ENCODE measurements at regions not wholly inside any gene's neighbourhood (a gene's known extent, or its start where the extent isn't known, plus 50 kb on each side); places are given as distances from the start of the nearest gene placed in this dataset.
"Not testable (repeated sequence)": the region's sequence is repeated elsewhere in the genome, so short reads cannot be mapped to it uniquely, and the experiment has no call there.

DNA sequence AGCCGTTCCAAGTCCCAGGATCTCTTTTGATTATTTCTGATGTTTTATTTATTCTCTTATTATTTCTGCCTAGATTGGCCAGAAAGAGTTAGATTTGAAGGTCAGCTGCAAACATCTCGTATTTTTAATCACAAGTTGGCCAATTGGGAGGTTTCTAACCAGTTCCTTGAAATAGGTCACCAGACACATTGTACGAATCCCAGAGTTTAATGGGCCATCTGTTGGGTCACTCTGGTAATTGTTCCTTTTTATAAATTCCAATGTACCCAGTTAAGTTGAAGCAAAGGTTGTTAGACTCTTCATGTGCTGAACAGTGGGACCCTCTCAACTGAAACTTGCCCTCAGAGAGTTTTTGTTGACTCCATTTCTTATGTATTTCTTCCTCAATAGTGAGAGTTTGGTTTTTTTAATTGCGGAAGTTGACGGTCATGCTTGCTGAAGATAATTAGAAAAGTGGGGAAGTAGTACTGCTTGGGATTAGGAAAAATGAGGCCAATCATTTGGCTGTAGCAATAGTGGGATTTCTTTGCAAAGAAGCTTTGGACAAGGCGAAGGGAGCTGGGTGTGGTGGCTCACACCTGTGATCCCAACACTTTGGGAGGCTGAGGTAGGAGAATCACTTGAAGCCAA is 382.7 kb upstream of the RGS6 start:
- no peak for DNase-seq

DNA sequence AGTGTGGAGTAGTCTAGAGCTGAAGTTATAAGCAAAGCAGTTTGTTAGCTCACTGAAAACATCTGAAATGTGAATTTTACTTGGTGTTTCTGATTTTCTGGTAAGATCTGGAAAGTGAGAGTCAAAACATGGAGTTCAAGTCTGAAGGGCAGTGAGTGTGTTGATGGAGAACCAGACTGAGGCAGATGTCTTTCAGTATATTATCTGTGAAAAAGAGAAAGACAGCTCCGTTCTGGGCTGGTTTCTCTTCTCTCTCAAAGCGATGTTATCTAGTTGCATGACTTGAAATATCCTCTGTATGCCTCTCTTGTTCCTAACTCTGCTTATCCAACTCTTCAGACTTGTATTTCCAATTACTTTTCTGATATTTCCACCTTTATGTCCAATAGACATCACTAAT is 381.9 kb upstream of the RGS6 start:
- DNase-seq = no peak

DNA sequence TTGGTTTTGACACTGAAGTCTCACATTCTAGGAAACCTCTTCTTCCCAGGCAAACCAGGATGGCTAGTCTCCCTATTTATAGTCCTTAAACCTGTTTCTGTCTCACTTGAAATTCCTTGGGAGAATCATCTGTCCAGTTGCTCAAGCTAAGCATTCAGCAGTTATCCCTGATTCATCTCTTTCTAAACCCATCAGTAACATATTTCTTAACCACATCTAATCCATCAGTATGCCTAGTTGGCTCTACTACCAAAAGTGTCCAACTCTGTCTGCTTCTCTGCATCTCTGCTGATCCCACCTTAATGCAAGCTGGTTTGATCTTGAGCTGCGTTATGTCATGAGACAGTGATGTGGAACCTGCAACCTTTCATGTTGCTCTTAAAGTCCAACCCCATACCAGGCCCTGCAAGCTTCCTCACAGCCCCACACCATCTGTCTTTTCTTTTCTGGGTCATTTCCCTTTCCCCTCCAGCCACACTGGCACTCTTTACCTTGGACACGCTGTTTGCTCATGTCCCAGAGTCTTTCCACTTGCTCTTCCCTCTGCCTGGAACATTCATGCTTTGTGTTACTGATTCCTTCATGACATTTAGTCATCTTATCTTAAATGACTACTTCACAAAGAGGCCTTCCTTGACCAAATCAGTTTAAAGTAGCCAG is 380.8 kb upstream of the RGS6 start:
- no peak for DNase-seq

DNA sequence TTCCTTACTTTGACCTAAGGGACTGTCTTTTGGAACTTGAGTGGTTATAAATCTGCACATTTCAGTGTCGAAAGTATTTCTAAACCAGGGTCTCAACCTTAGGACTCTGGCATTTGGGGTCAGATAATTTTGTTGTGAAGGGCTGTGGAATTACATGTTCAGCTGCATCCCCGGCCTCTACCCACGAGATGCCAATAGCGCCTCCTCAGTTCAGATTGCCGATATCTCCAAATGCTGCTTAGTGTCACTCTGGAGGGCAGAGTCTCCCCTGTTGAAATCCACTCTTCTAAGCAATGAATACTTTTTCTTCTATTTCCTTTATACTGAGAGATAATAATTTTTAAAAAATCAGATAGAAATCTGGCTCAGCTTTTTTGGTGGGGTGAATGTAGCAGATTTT is 379.4 kb upstream of the RGS6 start:
- no peak for DNase-seq

DNA sequence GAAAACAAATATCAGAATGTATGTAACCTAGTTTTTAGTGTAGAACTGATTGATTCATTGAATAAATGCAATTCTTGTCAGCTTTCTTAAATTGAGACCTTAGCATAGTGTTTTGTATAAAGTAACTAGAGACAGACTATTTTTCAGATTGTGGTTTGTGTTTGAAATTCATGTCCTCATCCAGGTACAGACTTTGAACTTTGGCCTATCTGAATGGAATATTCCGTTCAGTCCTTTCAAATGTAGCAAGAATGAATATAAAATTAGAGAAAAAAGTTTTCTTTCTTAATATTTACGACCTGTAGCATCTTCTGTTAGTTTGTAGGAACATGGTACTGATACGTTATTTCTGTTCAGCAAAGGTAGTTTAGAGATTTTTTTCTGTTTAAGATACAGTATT is 378.4 kb upstream of the RGS6 start:
- DNase-seq = no peak

DNA sequence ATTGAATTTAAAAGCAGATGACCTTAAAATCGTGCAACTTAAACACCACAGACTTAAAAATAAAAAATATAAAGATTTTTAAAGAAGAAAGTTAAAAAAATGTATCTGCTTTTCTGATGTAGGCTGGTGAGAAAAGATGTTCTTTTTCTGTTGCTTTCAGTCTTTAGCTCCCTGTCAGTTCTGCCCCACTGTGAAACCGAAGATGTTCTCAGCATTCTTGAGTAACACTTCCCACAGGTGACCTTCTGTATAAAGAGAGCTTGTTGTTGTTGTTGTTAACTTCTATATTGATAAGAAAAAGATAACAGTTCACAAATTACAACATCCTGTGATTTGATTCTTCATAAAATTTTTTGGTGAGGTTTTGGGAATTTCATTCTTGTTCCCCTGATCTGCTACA is 377.9 kb upstream of the RGS6 start:
- no peak for DNase-seq

DNA sequence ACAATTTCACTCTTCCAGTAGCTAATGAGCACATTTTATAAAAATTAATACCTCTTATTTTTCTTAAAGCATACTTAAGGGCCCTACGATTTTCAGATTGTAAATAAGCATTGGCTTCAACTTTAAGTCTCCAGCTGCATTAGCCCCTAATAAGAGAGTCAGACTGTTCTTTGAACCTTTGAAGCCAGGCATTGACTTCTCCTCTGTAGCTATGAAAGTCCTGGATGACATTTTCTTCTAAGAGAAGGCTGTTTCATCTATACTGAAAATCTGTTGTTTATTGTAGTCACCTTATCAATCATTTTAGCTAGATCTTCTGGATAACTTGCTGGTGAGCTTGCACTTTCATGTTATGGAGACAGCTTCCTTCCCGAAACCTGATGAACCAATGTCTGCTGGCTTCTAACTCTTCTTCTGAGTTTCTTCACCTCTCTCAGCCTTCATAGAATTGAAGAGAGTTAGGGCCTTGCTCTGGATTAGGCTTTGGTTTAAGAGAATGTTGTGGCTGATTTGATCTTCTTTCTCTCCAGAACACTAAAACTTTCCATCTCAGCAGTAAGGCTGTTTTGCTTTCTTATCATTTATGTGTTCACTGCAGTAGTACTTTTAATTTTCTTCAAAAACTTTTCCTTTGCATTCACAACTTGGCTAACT is 377.1 kb upstream of the RGS6 start:
- DNase-seq = no peak

DNA sequence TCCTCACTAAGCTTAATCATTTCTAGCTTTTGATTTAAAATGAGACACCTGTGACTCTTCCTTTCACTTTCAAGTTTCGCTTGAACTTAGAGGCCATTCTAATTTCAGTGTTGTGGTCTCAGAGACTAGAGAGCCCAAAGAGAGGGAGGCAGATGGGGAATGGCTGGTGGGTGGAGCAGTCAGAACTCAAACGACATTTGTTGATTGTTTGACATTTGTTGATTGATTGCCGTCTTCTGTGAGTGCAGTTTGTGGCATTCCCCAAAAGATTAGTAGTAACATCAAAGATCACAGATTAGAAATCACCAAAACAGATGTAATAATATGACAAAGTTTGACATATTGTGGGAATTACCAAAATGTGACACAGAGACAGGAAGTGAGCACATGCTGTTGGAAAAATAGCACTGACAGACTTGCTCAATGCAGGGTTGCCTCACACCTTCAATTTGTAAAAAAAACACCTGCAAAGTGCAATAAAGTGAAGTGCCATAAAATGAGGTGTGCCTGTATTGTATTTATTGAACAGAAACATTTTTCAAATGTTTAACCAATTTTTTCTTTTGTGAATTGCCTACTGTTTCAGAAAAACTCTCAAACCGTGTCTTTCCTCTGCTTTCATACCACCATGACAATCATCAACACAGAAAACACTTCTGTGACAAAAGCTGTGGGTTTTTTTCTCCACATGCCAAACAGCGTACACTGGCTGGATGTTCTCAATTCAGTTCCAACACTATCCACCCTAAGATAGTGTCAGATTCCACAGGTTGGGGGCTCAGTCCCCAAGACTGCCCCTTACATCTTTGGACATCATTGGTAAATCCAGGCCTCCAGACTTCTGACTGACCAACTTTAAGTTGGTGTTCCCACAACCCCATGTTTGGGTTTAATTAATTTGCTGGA is 376.3 kb upstream of the RGS6 start:
- peak; percentile 50 for DNase-seq

DNA sequence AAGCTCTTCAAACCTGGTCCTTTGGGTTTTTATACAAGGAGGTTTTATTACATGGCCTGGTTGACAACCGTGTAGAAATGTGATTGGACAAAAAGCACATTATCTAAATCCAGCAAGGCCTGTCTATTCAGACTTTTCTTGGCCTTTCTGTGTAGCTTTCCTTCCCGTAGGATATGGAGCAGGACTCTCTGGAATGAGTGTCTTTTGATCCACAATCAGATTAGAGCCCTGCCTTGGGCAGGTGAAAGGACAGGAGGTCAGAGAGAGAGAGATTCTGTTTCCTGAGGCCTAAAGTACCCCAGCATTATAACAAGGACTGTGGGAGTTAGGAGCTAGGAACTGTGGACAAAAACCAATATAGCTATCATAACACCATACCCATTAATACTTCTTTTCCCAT is 375.5 kb upstream of the RGS6 start:
- no peak for DNase-seq

DNA sequence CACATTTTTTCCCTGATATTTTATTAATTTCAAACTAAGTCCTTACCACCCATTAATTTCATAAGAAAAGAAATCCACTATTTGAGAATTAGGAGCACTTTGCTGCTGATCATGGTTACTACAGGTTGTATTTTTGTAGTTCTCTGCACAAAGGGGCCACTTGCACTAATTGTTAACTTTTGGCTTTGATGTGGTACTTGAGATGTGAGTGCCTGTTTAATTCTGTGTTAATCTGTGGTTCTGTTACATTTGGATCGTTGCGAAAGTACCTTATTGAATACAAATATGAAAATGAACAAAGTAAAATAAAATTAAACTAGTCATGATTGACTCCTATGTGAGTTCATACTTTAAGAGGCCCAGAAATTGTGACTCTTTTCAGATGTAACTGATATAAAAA is 374.9 kb upstream of the RGS6 start:
- no peak for DNase-seq

DNA sequence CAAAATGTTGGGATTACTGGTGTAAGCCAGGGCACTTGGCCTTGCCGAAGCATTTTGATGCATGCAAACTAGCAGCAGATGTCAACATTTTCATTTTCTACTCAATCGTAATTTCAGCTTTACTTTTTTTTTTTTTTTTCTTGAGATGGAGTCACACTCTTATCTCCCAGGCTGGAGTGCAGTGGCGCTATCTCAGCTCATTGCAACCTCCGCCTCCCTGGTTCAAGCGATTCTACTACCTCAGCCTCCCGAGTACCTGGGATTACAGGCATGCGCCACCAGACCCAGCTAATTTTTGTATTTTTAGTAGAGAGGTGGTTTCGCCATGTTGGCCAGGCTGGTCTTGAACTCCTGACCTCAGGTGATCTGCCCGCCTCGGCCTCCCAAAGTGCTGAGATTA is 373.3 kb upstream of the RGS6 start:
- not testable (repeated sequence) for DNase-seq

DNA sequence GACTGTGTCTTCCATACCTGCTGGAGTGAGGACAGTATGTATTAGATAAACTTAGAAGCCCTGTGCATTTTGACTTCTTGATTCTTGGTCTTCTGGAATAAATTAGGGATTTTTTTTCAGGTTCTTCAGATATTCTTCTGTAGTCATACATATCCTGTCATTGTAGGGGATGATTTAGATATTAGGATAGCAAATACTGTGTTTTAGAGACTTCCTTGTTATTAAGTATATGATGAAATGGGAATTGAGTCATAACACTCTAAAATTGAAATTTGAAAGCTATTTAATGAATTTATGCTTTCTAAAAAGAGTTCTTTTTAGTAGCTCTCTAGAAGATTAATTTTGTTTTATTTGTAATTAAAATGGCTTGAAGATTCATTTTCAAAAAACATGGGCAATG is 371.5 kb upstream of the RGS6 start:
- no peak for DNase-seq

DNA sequence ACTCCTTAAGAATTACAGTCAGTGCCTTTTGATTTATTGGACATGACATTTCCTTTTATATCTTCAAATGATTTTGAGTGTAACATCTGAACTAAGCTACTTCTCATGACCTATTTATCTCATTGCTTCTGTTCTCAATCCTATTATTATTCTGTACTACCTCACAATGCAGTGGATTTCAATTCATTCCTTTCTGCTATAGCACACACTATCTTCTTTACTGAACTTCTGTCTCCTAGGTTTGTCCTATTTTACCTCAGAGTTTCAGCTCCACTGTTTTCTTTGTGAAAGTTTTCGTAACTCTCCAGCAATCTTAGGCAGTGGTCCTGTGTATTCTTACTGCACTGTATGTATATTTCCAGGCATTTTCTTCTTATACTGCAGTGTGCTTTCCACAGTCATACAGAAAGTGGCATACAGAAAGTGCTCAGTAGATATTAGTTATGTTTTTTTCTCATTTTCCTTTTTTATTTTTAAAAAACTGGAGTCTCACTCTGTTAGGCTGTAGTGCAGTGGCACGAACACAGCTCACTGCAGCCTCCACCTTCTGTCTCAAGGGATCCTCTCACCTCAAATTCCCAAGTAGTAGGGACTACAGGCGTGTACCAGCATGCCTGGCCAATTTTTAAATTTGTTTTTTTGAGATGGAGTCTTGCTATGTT is 368.6 kb upstream of the RGS6 start:
- DNase-seq = no peak

DNA sequence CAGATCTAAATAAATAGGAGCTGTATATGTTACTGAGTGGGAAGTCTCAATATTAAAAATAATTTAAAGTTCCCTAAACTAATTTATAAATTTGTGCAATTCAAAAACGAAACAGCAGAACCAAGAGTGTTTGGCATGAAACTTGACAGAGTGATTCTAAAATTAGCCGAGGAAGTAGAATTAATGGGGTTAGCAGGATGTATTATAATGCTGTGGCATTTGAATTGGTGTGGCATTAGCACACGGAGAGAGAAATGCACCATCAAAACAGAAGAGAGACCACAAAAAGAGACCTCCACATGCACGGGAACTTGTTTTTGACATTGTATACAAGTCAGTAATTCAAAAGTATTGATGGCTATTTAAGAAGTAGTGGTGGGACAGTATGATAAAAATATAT is 366.0 kb upstream of the RGS6 start:
- no peak for DNase-seq

DNA sequence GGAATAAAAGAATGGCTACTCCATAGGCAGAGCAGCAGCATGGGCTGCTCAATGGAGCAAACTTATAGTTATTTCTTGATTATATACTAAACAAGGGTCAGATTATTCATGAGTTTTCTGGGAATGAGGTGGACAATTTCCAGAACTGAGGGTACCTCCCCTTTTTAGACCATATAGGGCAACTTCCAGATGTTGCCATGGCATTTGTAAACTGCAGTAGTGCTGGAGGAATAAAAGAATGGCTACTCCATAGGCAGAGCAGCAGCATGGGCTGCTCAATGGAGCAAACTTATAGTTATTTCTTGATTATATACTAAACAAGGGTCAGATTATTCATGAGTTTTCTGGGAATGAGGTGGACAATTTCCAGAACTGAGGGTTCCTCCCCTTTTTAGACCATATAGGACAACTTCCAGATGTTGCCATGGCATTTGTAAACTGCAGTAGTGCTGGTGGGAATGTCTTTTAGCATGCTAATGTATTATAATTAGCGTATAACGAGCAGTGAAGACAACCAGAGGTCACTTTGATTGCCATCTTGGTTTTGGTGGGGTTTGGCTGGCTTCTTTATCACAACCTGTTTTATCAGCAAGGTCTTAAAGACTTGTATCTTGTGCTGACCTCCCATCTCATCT is 364.6 kb upstream of the RGS6 start:
- not testable (repeated sequence) for DNase-seq

DNA sequence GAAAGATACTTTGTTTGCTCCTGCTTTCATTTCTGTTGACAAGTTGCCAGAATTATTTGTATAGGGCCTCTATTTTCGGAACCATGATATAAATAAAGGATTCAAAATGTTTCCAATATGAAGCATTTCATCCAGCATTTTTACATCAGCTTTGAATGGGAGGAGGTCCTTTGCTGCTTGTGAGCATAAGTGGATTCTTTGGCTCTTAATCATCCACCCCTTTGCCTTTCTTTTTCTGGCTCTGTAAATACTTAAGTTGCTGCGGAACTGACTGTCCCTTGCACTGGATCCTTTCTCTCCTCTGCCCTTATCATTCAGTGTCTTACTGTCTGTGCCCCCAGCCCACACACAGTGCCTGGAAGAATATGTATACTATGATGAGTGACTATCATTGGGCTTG is 357.3 kb upstream of the RGS6 start:
- DNase-seq = no peak

DNA sequence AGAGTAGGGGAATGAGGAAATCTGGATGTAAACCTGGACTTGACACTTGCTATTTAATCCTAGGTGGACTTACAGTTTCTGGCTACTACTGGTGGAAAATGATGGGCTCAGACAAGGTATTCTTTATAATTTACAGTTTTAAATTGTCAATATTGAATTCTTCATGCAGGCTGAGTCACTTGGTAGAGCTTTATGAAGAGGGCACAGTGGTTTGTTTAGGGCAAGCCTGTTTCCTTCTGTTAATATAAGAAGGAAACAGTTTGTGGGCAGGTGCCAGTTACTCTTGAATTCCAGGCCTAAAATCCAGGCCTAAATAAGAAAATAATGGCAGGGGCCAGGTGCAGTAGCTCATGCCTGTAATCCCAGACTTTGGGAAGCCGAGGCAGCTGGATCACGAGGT is 355.8 kb upstream of the RGS6 start:
- DNase-seq = no peak

DNA sequence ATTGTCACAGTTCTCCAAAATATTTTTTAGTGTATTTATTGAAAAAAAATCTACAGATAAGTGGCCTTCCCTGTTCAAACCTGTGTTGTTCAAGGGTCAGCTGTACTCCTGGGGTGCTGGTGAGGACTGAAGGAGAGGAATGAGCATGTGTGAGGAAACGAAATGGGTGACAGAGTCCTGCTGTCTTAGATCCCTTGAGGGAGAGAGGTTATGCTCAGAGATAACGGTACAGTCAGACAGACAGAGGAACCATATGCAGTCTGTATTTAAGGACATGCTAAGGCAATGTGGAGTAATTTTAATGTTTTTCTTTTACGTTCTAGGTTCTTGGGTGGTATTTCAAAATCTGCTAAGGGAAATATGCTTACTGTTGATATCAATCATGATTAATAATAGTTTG is 352.9 kb upstream of the RGS6 start:
- no peak for DNase-seq

DNA sequence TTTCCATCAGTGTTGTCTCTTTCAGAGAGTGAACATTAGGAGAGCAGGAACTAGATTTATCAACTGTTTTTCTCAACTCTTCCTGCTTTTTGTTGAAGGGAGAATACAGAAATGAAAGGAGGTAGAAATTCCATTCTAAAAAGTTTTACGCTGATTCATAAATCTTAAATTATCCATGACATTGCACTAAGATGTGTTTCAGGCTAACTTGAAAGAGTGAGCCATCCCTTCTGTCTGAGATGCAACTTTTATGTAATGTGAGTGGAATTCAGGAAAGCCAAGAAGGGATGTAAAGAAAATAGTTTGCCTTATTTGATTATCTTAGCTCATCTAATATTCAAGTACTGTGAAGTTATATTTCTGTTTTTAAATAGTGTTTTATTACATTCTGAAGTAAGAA is 349.5 kb upstream of the RGS6 start:
- no peak for DNase-seq

DNA sequence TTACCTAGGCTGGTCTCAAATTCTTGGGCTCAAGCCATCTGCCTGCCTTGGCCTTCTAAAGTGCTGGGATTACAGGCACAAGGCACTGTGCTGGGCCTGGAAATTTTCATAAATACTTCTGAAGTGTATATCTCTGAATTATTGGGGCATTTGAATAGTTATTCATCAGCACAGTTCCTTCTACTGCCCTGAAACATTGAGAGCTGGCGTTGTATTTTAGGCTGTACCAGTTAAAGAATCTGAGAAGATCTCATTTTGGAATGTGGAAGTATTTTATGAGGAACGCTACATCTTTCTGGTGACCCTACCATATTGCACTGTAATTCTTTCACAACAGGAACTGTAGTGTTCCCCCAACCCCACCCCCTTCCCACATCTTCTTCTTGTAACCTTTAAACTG is 349.0 kb upstream of the RGS6 start:
- DNase-seq = no peak

DNA sequence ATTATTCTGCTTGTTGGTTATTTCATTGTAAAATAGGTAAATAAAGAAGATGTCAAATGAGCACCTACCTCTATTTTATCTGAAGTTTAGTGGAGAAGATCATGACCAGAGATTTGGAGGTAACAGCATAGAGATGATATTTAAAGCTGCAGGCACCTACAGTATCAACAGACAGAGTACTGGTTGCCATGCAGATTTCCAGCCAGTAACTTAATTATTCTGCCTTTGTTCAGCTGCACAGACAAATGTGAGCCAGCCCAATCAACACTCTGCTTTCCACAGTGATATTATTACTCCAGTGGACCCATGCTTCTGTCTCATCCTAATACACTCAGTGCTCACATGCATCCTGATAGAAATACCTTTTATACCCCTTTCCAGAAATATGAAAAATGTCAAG is 348.5 kb upstream of the RGS6 start:
- no peak for DNase-seq

DNA sequence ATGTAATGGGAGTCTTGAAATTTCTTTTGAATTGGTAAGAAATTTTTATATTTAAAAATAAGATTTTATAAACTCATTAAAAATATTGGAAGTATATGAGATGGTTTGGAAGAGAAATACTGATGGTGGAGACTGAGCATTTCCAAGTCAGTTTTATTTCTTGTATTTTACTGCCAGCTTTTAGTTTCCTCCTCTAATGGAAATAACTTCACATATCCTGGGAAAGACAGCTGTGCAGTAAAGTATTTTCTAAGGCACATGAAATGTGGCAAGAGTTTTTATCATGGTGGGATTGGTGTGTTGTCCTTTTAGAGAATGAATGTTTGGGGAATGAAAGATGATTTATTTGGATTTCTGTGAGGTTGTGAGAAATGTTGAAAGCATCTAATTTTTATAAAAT is 346.9 kb upstream of the RGS6 start:
- DNase-seq = no peak
